ENCODE measurements at regions not wholly inside any gene's neighbourhood (a gene's known extent, or its start where the extent isn't known, plus 50 kb on each side); places are given as distances from the start of the nearest gene placed in this dataset.

DNA sequence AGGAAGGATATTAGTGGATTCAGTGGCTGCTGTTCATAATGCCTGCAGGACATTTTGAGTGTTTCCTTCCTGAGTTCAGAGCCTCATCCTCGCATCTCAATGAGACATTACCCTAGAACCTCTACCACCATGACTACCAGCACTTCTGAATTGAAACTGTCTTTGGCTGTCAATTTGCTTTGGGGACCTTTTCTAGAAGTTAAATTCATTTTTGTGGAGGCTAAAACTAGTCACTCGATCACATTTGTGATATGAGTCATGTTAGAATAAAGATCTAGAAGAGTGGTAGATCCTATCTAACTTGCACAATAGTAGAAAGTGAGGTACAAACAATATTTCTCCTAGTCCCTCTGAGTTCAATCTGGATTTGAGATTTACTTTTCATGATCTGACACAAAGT is 124.9 kb downstream of the KCNRG start:
- ATAC-seq (no peak), DNase-seq (no peak)
- Histone ChIP-seq H3K9me3 (no peaks in the 10 kb centered on the region), H3K36me3 (no peaks in the 10 kb centered on the region), H3K4me3 (no peak overlapping the region), H3K27me3 (no peaks in the 10 kb centered on the region), H3K27ac (no peak overlapping the region), H3K4me1 (no peaks in the 10 kb centered on the region)
- WGBS (ENCODE audit: insufficient coverage, low coverage, low lambda C conversion rate, missing lambda C conversion rate) = 58% methylated on average over 2 of the region's 2 CpGs
- intact Hi-C loops (cut with DNase I) = no loop called here
- TF ChIP-seq POLR2A (IDR thresholded peaks at IDR 0.05) = no peak
- TF ChIP-seq, protein P1, sequence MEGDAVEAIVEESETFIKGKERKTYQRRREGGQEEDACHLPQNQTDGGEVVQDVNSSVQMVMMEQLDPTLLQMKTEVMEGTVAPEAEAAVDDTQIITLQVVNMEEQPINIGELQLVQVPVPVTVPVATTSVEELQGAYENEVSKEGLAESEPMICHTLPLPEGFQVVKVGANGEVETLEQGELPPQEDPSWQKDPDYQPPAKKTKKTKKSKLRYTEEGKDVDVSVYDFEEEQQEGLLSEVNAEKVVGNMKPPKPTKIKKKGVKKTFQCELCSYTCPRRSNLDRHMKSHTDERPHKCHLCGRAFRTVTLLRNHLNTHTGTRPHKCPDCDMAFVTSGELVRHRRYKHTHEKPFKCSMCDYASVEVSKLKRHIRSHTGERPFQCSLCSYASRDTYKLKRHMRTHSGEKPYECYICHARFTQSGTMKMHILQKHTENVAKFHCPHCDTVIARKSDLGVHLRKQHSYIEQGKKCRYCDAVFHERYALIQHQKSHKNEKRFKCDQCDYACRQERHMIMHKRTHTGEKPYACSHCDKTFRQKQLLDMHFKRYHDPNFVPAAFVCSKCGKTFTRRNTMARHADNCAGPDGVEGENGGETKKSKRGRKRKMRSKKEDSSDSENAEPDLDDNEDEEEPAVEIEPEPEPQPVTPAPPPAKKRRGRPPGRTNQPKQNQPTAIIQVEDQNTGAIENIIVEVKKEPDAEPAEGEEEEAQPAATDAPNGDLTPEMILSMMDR (IDR thresholded peaks at IDR 0.05) = no peak

DNA sequence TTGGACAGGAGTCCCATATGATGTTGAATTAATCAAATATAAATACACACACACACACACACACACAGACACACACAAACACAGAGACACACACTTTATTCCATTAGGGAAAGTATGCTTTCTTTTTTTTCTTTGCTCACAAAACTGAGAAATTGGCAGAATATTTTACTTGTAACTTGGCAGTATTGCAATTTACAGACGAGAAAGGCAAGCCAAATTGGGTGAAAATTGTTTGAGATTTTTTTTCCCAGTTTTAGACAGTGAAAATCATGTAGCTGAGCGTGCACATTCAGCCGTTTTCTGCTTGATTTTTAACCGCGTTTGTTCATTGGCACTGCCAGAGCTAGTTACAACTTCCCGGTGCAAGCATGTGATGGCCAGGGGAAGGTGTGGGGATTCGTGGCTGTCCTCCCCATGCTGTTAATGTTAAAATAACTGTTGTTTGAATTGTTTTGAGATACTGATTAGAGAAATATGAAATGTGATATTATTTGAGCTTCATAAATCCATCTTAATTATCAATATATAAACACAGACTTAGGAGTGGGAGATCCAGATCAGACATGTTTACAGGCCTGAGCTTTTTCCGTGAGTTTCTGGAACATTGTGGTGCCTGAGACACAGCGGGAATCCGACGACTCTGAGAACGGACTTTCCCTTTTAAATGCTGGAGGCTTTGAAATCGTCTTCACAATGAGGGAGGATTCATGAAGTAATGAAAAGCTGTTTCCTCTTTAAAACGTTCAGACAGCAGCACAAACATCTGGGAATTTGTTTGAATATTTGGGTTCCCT is 125.5 kb downstream of the KCNRG start:
- Histone ChIP-seq H3K27ac (no peak overlapping the region), H3K36me3 (no peaks in the 10 kb centered on the region), H3K4me1 (no peaks in the 10 kb centered on the region), H3K4me3 (no peak overlapping the region), H3K27me3 (no peaks in the 10 kb centered on the region), H3K9me3 (no peaks in the 10 kb centered on the region)
- ATAC-seq (peak in 2 of 4 donors; percentile 15 to 33), DNase-seq (no peak)
- 58% methylated on average over 14 of the region's 14 CpGs for WGBS (ENCODE audit: insufficient coverage, low coverage, low lambda C conversion rate, missing lambda C conversion rate)
- intact Hi-C loops (cut with DNase I) = no loop called here
- TF ChIP-seq, protein P1 (IDR thresholded peaks at IDR 0.05) = no peak
- no peak for TF ChIP-seq POLR2A (IDR thresholded peaks at IDR 0.05)

DNA sequence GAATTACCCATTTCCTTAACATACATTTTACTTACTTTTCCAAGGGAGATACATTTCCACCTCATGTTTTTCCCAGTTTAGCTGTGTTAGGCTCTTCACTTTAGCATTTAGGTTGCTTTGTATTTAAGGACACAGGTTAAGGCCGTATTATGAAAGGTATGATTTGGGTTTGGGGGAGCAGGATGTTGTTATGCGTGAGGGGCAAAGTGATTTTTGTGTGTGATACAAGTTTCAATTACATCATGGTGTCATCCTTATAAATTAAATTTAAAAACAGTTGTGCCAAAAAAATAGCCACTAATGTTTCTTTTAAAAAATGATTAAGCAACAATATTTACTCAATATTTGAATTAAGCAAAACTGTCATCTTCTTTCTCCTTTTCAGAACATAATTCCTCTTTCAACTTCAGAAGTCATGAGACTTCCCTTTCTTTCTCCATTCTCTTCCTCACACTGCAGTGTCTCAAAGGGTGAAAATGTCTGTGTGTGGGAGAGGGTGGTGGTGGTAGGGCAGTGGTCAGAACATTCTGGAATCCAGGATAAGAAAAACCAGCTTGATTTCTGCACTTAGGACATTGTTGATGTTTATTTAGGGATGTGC is 126.2 kb downstream of the KCNRG start:
- TF ChIP-seq, protein P1 (IDR thresholded peaks at IDR 0.05) = no peak
- no peak for TF ChIP-seq POLR2A (IDR thresholded peaks at IDR 0.05)
- H3K27me3 ChIP-seq = no peaks in the 10 kb centered on the region
- DNase-seq (no peak), ATAC-seq (peak in 2 of 4 donors; percentile 54 to 62)
- no peaks in the 10 kb centered on the region for H3K9me3 ChIP-seq
- 82% methylated on average over 2 of the region's 2 CpGs for WGBS (ENCODE audit: insufficient coverage, low coverage, low lambda C conversion rate, missing lambda C conversion rate)
- H3K4me1 ChIP-seq = no peaks in the 10 kb centered on the region
- H3K4me3 ChIP-seq = no peak overlapping the region
- H3K36me3 ChIP-seq = no peaks in the 10 kb centered on the region
- intact Hi-C loops (cut with DNase I) = no loop called here
- no peak overlapping the region for H3K27ac ChIP-seq

DNA sequence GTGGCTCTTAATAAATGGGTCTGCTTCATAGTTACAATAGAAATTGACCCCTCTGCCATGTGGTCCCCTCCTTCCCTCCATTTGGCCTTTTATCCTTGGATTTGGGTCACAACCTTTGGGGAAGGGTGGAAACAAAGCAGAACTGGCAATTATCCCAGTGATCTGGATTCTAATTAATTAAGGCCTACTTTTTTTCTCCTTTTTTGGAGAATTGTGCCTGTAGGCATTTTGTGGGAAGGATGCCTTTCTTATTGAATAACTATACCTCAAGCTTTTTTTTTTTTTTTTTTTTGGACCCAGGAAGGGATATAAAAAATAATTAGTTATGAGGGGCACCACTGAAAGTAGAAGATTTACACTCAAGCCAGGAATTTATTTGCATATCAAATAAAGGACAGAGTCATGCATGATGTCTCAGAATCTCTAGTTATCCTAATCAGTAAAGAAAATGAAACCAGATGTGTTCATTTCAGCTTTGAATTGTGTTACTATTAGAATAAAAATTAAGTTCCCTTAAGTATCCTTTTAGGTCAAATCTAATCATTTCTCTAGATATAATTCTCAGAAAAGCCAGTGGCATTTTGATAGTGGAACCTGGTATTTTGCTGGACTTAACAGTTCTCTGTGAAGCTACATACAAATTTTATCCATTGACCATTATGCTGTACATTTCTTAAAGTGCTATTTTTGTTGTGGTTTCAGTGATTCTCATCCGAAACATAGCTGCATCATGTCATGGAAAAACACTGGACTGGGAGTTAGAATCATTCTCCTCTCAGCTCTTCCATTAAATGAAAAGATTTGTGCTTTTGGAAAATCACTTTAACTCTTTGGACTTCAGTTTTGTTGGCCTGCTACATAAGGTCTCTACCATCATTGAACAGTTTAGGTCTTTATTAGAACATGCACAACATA is 129.3 kb downstream of the KCNRG start:
- H3K36me3 ChIP-seq = no peaks in the 10 kb centered on the region
- no peak overlapping the region for H3K27ac ChIP-seq
- WGBS (ENCODE audit: insufficient coverage, low coverage, low lambda C conversion rate, missing lambda C conversion rate) = 65% methylated on average over 1 of the region's 1 CpG
- DNase-seq (no peak), ATAC-seq (no peak)
- no peak overlapping the region for H3K4me3 ChIP-seq
- intact Hi-C loops (cut with DNase I) = no loop called here
- H3K27me3 ChIP-seq = no peaks in the 10 kb centered on the region
- TF ChIP-seq POLR2A (IDR thresholded peaks at IDR 0.05) = no peak
- TF ChIP-seq, protein P1 (IDR thresholded peaks at IDR 0.05) = no peak
- H3K9me3 ChIP-seq = no peaks in the 10 kb centered on the region
- H3K4me1 ChIP-seq = no peaks in the 10 kb centered on the region
